HG02840 (cell line): ENCODE measurements at regions not wholly inside any gene's neighbourhood (a gene's known extent, or its start where the extent isn't known, plus 50 kb on each side); places are given as distances from the start of the nearest gene placed in this dataset.

Experiments used
- ATAC-seq: cut with Tn5 transposase; IDR thresholded peaks from one replicate; pipeline ENCODE4 v1.9.1; 2021; ENCODE audit warnings: mild to moderate bottlenecking, moderate library complexity, moderate number of reproducible peaks; ENCODE audit not compliant: unreplicated experiment, low FRiP score

GRCh38 chr3:168425936-168426595 is 330.3 kb upstream of the GOLIM4 start:
- no peak for ATAC-seq

GRCh38 chr3:168424059-168424734 is 328.5 kb upstream of the GOLIM4 start:
- no peak for ATAC-seq

- ATAC-seq, result no peak
Observed at GRCh38 chr3:168422843-168423242, 327.1 kb upstream of the GOLIM4 start.

- no peak for ATAC-seq
Observed at GRCh38 chr3:168419091-168419490, 323.4 kb upstream of the GOLIM4 start.

- no peak for ATAC-seq
Observed at GRCh38 chr3:168417016-168417415, 321.3 kb upstream of the GOLIM4 start.

GRCh38 chr3:168416446-168416845 is 320.7 kb upstream of the GOLIM4 start:
- ATAC-seq, result no peak

- ATAC-seq, result no peak
Observed at GRCh38 chr3:168414149-168414548, 318.4 kb upstream of the GOLIM4 start.

- no peak for ATAC-seq
Observed at GRCh38 chr3:168407381-168407780, 311.7 kb upstream of the GOLIM4 start.

GRCh38 chr3:168405288-168405687 is 309.6 kb upstream of the GOLIM4 start:
- no peak for ATAC-seq

- ATAC-seq, result no peak
Observed at GRCh38 chr3:168398371-168399025, 302.8 kb upstream of the GOLIM4 start.

- ATAC-seq, result no peak
Observed at GRCh38 chr3:168396861-168397260, 301.1 kb upstream of the GOLIM4 start.

- no peak for ATAC-seq
Observed at GRCh38 chr3:168395551-168395950, 299.8 kb upstream of the GOLIM4 start.

GRCh38 chr3:168394439-168394838 is 298.7 kb upstream of the GOLIM4 start:
- no peak for ATAC-seq

GRCh38 chr3:168386301-168386700 is 290.6 kb upstream of the GOLIM4 start:
- ATAC-seq, result no peak

- ATAC-seq, result no peak
Observed at GRCh38 chr3:168384990-168385389, 289.3 kb upstream of the GOLIM4 start.

GRCh38 chr3:168383573-168383972 is 287.8 kb upstream of the GOLIM4 start:
- no peak for ATAC-seq

GRCh38 chr3:168371846-168372245 is 276.1 kb upstream of the GOLIM4 start:
- no peak for ATAC-seq

- no peak for ATAC-seq
Observed at GRCh38 chr3:168364967-168365366, 269.2 kb upstream of the GOLIM4 start.

- no peak for ATAC-seq
Observed at GRCh38 chr3:168362661-168363247, 267.0 kb upstream of the GOLIM4 start.

- no peak for ATAC-seq
Observed at GRCh38 chr3:168362156-168362555, 266.4 kb upstream of the GOLIM4 start.

- ATAC-seq, result no peak
Observed at GRCh38 chr3:168360993-168361392, 265.3 kb upstream of the GOLIM4 start.
